GM12865 (cell line): ENCODE measurements at regions not wholly inside any gene's neighbourhood (a gene's known extent, or its start where the extent isn't known, plus 50 kb on each side); places are given as distances from the start of the nearest gene placed in this dataset.

Experiments used
- DNase-seq: peaks from one replicate; pipeline ENCODE4 v3.0.0; 2010; ENCODE audit warnings: low read depth
- H3K4me3 ChIP-seq: 2 replicates; pipeline ENCODE4 v1.5.1; 2011; ENCODE audit warnings: mild to moderate bottlenecking, low read depth, low read length, control low read depth
- CTCF ChIP-seq: IDR thresholded peaks from 2 replicates; pipeline ENCODE4 v1.5.1; 2011; ENCODE audit warnings: low read length, control low read depth, low read depth, inconsistent platforms; ENCODE audit not compliant: insufficient read depth; ENCODE audit errors: missing control alignments

- no peak for DNase-seq
- TF ChIP-seq CTCF: no peak
- H3K4me3 ChIP-seq: no peak overlapping the region
Measured at GRCh38 chr3:106214641-106215040, 345.8 kb upstream of the CBLB start.

- no peak overlapping the region for H3K4me3 ChIP-seq
- no peak for DNase-seq
- no peak for TF ChIP-seq CTCF
Measured at GRCh38 chr3:106215047-106215446, 346.2 kb upstream of the CBLB start.

- H3K4me3 ChIP-seq: no peak overlapping the region
- no peak for DNase-seq
- TF ChIP-seq CTCF: no peak
Measured at GRCh38 chr3:106217745-106218144, 348.9 kb upstream of the CBLB start.

GRCh38 chr3:106227068-106227467 lies 358.3 kb upstream of the CBLB start:
- no peak overlapping the region for H3K4me3 ChIP-seq
- TF ChIP-seq CTCF: no peak
- no peak for DNase-seq

GRCh38 chr3:106228271-106228670 lies 359.5 kb upstream of the CBLB start:
- no peak for DNase-seq
- no peak for TF ChIP-seq CTCF
- H3K4me3 ChIP-seq: no peak overlapping the region

GRCh38 chr3:106229495-106230278 lies 360.9 kb upstream of the CBLB start:
- H3K4me3 ChIP-seq: no peak overlapping the region
- no peak for DNase-seq
- TF ChIP-seq CTCF: no peak

- H3K4me3 ChIP-seq: no peak overlapping the region
- no peak for DNase-seq
- no peak for TF ChIP-seq CTCF
Measured at GRCh38 chr3:106231086-106231485, 362.3 kb upstream of the CBLB start.
